Uterus (tissue), 2 donors: ENCODE measurements at regions not wholly inside any gene's neighbourhood (a gene's known extent, or its start where the extent isn't known, plus 50 kb on each side); places are given as distances from the start of the nearest gene placed in this dataset.

ENCODE experiments used
- CTCF ChIP-seq, 4 experiments: fragments of 200-600 bp in 2 of 4; fragments of 450-650 bp in 2 of 4; sonication (generic) in 2 of 4; IDR thresholded peaks; one replicate each; pipeline ENCODE4 v1.5.1; 2016 to 2019; ENCODE audit warnings: antibody characterized with exemption in 4 of 4, mild to moderate bottlenecking in 2 of 4, moderate library complexity in 1 of 4
- POLR2A ChIP-seq, 2 donors: fragments of 450-650 bp; IDR thresholded peaks; one replicate each; pipeline ENCODE4 v1.6.1; 2016; ENCODE audit warnings: antibody characterized with exemption in 2 of 2, mild to moderate bottlenecking in 1 of 2, moderate library complexity in 1 of 2

DNA sequence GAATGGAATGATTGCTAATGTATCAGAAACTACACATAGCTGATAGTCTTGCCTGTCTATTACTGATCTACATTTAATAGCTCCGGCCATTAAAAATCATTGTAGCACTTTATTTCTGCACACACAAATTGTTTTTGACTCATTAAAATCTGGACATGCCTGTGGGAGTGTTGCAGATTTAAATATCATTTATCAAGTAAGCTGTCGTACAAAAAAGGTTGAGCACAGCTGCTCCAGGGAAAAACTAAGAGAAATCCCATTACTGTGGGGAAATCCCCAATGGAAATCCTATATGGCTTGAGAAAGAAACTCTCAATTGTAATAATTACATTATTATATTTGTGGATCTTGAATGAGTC lies 99.6 kb upstream of the CERS6 start:
- TF ChIP-seq CTCF (IDR thresholded peaks at IDR 0.05), result no peak
- no peak for TF ChIP-seq POLR2A (IDR thresholded peaks at IDR 0.05)
